ENCODE measurements at regions not wholly inside any gene's neighbourhood (a gene's known extent, or its start where the extent isn't known, plus 50 kb on each side); places are given as distances from the start of the nearest gene placed in this dataset.

DNA sequence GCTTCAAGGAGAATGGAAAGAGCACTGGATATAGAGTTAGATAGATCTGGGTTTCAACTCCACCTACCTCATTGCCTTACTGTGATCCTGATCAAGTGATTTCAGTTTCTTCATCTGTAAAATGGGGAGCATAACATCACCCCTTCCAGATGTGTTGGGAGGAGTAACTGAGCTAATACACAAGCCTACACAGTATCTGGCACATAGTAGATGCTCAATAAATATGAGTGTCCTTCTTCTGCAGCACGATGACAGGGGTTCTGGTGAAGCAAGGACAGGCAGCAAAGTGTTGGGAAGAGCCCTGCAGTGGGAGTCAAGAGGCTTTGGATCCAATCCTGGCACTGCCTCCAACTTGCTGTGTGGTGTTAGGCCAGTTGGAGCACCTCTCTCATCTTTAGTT lies 270.0 kb downstream of the UACA start:
- no peak for DNase-seq (ENCODE audit: low read depth in 1 of 2, low spot score in 1 of 2)

DNA sequence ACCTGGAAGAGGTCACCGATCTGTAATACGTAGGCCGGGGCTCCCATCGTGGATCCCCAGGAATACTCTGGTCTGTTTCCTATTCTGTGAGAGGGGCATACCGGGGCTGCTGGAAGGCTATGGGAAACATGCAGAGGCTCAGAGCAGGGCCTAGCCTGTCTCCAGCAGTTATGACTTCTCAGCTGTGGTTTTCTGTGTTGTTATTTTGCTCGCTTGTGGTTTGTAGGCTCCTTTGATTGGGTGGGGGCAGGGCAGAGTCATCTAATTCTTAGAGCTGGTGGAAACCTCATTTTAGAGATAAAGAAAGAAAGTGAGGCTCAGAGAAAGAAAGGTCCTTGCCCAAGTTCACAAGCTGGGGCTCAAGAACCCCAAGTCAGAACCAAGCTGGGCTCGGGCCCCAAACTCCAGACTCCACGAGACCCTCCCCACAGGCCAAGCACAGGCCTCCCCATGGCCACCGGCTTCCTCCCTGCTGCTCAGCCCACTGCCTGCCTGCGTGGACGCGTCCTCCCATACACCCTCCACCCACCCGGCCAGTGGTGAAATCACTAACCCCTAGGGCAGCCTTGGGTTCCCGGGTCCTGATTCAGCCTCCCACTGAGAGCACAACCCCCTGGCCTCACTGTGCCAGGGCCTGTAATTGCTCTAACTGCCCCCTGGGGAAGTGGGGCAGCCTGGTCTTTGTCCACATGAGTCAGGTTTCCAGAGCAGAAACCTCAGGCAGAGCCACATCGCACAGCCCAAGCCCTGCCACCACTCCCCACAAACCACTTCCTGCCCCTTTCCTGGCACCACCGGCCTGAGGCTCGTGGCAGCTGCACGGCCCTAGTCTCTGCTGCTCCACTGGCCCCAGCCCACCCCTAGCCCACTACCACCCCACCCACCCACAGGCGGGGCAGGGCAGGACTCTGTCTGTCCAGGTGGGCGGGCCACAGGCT lies 270.8 kb downstream of the UACA start:
- peak; percentile 58 to 64 for DNase-seq (ENCODE audit: low read depth in 1 of 2, low spot score in 1 of 2)

DNA sequence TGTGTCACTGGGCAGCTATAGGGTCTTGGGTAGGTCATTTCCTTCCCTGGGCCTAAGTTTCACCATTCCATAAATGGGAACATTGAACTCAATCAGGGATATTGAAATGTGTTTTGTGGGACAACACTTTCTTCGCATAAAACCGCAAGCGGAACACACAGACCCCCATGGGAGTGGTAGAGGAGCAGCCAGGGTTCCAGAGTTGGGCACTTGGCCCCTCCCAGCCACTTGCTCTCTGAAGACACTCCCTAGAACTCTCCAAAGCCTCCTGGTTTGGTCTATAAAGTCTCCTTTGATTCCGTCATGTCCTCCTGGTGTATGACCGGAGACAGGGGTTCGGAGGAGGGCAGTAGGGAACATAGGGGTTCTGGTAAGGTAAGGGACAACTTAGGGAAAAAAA lies 271.7 kb downstream of the UACA start:
- no peak for DNase-seq (ENCODE audit: low read depth in 1 of 2, low spot score in 1 of 2)

DNA sequence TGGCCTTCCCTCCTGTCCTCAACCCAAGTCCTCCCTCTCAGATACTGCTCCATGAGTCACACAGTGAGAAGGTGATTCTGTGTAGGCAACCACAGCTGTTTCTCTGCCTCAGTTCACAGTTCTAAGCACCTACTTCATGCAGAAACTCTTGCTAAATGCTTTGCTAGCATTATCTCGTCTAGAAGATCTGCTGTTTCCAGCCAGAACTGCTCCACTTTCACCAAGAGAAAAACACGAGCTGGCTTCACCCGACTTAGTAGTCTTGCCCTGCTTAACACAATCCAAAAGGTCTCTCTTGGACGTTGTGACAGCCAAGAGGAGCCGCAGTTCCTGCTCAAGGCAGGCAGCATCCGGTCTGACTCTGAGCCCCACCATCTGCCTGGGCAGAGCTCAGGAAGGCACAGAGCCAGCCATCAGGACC lies 272.1 kb downstream of the UACA start:
- no peak for DNase-seq (ENCODE audit: low read depth in 1 of 2, low spot score in 1 of 2)

DNA sequence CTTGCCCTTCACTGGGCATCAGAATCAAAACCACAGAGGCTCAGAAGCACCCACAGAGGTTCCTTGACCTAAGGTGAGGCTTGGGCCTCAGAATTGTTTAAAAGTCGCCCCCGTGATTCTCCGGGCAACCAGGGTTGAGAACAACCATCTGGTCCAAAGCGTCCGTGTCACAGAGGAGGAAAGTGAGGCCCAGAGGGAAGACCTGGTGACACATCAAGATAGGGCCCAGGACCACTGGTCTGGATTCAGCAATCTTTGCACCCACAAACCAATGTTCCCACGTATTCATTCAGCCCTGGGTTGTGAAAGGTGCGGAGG lies 272.6 kb downstream of the UACA start:
- no peak for DNase-seq (ENCODE audit: low read depth in 1 of 2, low spot score in 1 of 2)

DNA sequence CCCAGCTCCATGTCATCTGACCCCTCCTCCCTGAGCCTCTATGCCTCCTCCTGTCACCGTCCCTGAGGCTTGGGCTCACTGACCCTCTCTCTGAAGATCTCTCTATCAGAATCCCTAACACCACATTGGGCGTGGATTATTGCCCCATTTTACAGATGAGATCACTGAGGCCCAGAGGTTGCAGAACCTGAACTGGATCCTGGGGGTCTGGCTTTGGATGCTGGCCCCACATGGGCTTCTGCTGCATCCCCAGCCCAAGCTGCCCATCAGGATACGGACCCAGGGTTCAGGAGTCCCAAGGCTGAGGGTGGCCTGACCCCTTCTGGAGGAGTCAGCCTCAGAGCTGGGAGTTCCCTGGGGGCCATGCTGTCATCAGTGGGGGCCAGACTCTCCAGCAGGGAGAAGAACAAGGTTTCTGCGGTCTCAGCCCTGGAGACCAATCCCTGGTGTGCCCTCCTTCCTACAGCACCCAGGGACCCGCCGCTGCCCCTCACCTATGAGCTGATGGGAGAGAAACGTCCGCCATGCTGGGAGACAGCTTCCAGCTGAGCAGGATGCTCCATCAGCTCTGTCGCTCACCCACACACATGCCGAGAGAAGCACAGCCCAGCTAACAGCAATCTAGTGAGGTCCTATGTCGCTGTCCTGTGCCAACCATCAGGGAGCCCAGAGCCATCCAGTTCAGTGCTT lies 273.1 kb downstream of the UACA start:
- DNase-seq (ENCODE audit: low read depth in 1 of 2, low spot score in 1 of 2) = no peak

DNA sequence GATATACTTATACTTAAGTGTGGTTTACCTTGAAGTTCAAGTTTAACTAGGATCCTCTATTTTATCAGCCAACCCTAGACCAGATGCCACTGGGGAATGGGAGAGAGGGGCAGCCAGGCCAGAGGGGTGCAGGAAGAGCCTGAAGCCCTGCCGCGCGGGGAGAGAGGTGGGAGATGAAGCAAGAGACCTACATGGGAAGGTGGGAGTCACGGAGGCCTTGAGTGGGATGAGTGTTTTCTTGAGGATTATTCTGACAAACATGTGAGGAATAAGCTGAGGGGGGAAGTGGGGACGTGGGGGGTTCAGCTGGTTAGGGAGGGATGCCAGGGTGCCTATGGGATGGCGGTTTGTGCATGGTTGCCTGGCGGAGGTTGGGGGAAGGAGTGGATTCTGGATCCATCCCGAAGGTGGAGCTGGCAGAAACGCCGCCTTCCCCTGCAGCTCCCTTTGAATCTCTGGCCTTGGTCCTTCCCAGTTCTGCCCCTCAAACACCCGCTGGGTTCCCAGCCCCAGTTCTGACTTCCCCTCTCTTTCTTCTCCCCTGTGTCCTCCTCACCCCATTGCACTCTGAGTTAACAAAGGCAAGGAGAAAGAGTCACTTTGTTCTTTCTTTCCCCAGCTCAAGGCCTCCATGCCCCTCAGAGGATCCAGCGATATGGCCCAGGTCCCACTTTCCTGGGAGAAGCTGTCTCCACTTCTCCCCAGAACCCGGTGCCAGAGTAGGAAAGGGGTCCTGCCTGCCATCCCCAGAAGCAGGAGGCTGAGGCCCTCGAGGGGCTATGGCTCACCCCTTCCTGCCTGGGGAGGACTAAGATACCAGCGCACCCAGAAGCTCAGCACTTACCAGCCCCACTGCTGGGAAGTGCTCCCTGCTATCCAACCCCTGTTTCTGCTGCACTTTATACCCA lies 274.2 kb downstream of the UACA start:
- DNase-seq (ENCODE audit: low read depth in 1 of 2, low spot score in 1 of 2) = no peak

DNA sequence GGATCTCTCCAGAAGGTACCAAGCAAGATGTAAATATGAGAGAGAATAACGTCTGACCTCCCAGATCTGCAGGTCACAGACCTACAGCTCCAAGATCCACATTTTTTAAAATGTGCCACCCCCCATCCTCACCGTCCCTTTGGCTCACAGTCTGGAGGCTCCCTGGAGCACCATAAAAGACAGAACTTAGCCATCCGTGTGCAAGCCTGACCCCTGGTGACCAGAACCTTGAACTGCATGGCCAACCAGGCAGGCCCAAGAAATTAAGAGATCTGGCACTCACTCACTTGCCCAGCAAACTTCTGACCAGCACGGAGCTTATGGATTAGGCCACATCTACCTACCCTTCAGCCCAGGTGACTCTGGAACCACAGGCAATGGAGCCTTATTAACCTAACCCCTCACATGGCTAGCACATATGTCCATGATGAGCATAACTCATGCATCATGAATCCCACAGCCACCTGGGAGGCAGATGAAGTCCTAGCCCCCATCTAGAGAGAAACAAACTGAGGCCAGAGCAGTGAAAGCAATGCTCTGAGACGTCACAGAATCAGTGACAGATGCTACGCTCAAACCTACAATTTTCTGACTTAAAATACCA lies 275.3 kb downstream of the UACA start:
- DNase-seq (ENCODE audit: low read depth in 1 of 2, low spot score in 1 of 2) = peak; percentile 51 to 60

DNA sequence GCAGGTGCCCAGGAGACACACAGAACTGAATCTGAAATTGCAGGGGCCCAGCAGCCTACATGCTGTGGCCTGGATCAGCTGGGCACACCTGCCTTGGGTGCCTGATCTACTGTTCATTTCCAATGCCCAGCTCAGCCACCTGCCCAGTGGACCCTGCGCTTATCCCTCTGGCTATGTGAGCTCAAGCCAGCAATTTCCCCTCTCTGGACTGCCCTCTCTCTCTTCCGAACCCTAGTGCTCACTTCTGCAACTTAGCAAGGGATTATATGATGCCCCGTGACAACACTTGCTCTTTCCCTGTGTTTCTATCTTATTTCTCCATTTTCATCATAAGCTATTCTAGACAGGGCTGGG lies 276.0 kb downstream of the UACA start:
- no peak for DNase-seq (ENCODE audit: low read depth in 1 of 2, low spot score in 1 of 2)

DNA sequence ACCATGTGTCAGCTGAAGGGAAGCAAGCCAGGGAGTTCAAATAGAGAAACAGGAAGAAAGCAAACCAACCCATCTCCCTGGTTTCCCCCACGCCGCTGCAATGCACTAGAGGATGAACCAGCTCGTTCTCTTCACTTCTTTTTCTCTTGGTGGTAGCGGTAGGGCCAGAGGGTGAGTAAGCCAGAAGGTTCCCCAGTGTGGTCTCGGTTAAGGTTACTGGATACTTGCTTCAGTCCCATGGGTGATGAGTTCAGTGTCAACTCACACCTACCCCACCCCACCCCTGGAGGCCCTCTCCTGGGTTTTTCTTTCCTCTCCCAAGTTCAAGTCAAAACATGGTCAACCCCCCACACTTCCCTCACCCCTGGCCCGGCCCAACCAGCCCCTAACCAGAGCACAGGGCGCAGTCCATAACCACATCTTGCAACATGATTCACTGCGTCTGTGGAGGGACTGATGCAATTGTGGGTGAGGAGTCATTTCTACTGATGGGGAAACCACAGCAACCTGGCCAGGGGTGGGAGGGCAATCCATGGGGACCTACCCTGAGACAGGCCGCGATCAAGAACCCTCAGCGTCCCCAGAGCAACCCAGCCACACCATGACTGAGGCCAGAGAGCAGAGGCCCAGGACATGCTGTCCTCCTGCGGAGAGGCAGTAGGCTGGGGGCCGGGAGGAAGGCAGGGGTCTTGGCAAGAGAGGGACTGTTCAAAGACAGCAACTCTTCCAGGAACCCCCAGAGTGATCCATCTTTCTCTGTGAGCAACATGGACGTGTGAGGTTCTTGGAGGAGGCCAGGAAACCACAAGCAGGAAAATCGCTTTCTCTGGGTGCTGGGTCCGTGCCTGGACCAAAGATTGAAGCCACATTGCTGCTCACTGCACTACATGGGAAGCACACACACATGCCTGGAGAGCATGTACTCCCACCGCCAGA lies 276.6 kb downstream of the UACA start:
- peak in 1 of 2 donors; percentile 52 for DNase-seq (ENCODE audit: low read depth in 1 of 2, low spot score in 1 of 2)

DNA sequence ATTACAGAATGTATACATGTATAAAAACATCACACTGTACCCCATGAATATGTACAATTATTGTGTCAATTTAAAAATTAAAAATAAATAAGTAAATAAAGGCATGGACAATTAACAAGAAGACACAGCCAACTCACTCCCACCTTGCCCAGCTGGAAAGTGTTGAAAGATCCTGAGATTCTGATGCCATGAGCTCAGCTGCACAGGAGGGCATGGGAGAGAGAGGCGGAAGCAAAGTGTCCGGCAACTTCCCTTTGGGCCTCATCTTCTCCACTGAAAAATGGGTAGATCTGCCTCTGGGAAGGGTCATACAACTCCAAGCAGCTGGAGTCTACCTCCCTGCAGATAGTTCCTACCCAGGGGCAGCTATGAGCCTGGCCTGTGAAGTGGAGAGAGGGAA lies 277.3 kb downstream of the UACA start:
- DNase-seq (ENCODE audit: low read depth in 1 of 2, low spot score in 1 of 2) = no peak

DNA sequence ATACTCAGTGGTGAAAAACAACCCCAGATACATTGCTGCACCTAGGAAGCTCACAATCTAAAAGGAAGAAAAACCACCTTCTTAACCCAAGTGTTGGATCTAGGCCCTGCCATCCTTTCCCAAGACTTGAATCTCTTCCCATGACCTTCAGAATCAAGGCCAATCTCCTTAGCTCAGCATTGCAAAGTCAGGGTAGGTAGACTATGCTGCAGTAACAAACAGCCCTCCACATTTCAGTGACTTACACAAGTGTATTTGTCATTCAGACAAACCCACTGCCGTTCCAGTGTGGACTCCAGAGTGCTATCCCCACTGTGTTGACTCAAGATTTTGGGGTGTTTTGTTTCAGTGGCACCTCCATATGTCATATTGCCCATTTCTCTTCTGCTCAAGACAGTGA lies 278.4 kb downstream of the UACA start:
- DNase-seq (ENCODE audit: low read depth in 1 of 2, low spot score in 1 of 2) = no peak

DNA sequence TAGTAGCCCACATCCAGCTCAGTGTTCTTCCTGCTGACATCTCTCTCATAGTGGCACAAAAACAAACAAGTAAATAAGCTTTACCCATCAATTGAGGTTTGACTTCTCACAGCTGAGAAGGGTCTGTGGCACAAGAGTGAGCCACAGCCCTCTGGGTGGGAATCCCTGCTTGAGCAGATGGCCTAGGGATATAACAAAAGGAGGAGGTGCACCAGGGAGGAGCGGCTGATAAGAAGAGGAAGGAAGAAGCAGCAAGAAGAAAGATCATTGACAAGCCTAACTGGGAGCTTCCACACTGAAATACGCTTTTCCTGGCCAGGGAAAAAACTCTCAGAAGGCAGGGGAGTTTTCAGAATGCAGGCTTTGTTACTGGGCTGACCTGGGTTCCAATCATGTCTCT lies 279.8 kb downstream of the UACA start:
- DNase-seq (ENCODE audit: low read depth in 1 of 2, low spot score in 1 of 2) = no peak

DNA sequence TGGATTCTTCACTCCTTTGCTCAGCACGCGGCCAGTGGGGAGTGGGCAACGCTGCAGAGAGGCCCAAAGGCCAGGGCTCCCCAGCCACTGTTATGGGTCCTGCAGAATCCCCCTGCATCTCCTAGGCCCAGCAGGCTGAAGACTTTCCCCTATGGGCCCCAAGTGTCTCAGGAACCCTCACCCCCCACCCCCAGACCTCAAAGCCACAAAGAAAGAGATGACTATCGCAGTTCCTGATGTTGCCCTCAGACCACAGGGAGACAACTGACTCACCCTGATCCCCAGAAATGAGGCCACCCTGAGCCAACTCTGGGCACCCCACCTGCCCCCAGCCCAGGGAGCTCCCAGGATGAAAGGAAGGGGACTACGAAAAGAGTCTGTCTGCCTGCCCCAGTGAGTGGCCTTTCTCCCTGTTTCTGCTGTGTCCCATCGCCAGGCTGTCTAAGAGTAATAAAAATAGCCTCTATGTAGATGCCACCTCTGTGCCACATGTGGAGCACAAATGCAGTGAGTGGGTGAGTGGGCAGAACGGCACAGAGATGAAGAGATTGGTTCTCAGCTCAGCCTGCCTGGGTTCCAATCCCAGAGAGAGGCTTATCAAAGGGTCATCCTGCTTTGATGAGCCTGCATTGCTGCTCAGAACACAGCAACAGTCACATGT lies 283.0 kb downstream of the UACA start:
- DNase-seq (ENCODE audit: low read depth in 1 of 2, low spot score in 1 of 2) = peak in 1 of 2 donors; percentile 42

DNA sequence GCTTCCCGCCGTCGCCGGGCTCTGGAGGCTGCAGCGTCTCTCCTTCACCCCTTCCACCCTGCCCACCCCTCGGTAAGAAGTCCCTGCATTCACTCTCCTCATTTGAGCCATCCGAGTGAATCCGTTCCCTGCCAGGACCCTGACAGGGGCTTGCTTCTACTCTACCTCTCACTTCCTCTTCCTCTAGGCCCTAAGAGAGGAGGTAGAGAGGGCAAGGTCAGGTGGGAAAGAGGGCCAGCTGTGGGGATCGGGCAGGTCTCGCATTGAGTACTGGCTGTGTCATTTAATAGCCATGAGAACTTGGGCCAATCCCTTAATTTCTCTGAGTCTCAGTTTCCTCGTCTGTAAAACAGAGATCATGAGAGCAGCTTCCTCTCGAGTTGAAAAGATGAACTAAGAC lies 283.6 kb downstream of the UACA start:
- DNase-seq (ENCODE audit: low read depth in 1 of 2, low spot score in 1 of 2) = no peak

DNA sequence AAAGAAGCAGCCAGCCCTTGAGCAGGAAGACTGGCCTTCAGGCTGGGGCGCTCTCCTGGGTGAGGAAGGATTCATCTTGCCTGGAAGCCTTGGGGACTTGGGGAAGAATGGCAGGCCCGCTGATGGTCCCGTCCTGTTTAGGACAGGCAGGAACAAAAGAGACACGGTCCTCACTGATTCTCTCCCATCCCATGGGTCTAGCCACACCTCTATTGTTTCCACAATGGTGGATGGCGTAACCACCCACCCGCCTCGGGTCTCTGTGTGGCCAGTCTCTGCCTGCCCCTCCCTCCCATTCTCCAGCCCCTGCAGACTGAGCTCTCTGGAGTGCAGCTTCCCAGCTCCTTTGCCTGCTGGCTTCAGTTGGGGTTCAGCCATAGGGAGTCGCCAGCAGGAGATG lies 284.3 kb downstream of the UACA start:
- no peak for DNase-seq (ENCODE audit: low read depth in 1 of 2, low spot score in 1 of 2)

DNA sequence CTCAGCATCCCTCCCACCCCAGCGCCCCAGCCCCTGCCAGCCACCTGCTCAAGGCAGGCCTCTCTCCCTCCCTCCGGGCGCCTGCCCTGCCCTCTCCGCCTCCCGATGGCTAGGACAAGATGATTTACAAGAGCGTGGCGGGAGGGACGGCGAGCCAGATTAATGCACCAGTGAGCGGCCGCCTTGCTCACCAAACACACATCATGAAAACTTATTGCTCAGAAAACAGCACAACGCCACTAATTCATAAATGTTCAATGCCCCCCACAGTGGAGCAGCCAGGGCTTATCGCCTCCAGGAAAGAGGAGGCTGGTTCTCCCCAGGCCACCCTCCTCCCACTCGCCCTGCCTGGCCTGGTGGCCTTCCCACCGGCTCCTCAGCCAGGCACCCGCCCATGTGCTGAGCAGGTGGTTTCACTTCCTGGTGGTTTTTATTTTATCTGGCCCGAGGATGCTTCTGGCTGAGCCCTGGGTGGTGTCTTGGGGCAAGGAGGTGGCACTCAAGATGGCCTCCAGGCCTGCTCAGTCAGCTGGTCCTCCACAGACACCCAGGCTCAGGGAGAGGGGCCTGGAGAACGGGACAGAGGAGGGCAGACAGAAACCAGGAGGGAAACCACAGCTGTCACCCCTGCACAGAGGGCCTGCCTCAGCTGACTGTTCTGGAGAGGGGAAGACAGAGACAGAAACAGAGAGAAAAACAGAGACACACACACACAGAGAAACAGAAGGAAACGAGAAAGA lies 284.9 kb downstream of the UACA start:
- no peak for DNase-seq (ENCODE audit: low read depth in 1 of 2, low spot score in 1 of 2)

DNA sequence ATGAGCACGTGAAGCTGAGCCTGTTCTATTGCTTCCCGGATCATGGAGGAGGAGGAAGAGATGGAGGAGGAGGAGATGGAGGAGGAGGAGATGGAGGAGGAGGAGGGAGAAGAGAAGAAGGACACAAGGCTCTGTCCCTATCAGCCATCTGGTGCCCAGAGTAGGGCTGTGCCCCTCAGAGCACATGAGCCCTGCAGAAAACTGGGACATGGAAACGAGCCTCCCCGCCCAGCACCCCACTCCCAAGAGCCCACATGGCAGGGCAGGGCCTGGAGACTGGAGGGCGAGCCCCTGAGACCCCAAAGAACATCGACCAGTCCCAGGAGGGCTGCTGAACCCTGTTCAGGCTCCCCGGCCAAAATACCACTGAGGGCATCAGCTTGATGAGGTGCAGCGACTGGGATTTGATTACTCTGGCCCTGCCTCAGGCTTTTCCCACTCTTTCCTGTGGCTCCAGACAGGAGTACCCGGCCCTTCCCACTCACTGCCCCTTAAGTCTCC lies 285.6 kb downstream of the UACA start:
- DNase-seq (ENCODE audit: low read depth in 1 of 2, low spot score in 1 of 2) = no peak

DNA sequence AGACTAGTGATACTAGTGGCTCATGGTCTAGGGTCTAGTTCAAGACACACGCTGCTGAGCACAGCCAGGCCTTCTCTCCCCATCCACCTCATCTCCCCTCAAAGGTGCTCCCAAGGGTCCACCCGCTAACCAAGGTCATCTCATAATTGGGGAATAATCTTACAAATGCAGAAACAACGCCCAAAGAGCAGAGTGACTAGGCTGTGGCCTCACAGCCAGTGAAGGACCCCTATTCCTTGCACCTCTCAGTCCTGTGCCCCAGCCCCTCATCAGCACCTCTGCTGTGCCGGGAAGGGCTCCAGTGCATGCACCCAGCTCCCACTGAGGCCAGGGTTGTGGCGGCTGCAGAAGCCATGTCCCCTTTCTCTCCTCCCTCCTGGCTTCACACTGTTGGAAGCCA lies 286.9 kb downstream of the UACA start:
- no peak for DNase-seq (ENCODE audit: low read depth in 1 of 2, low spot score in 1 of 2)

Measured in activated T-helper 1 cell treated with anti-CD3 and anti-CD28 coated beads, Interleukin-2, amount 50 U/mL, for 16 hours (primary cell).